K562 (cell line): ENCODE measurements at regions not wholly inside any gene's neighbourhood (a gene's known extent, or its start where the extent isn't known, plus 50 kb on each side); places are given as distances from the start of the nearest gene placed in this dataset.

Experiments
- ATAC-seq: fragments of 200-7000 bp; cut with Tn5 transposase; 3 replicates; pipeline ENCODE4 v1.9.1; 2020; ENCODE audit warnings: moderate library complexity
- BruUV-seq: library from RNA; stranded (reverse); fragments of 400-500 nt; replicated peaks from 2 replicates; lab custom pipeline; 2021; lab: Mats Ljungman, UMichigan
- CTCF ChIA-PET: fragments of 300-600 bp; formaldehyde crosslinking; extraction: SDS; loops from one replicate; lab custom pipeline; 2021; ENCODE audit warnings: low intra/inter-chr PET ratio; lab: Yijun Ruan, JAX
- POLR2A ChIA-PET: fragments of 300-600, 350-650 bp; sonication (Branson Sonifier 250); formaldehyde crosslinking; extraction: SDS; loops from one replicate; lab custom pipeline; 2021; ENCODE audit warnings: antibody characterized with exemption, inconsistent platforms; lab: Yijun Ruan, JAX
- DNase-seq, 4 experiments: peaks; one replicate each; pipeline versions ENCODE4 v3.0.0 to v3.0.0-alpha.2; 2011 to 2018; ENCODE audit warnings: low spot score in 3 of 4, mixed read lengths in 3 of 4; ENCODE audit errors: extremely low read depth in 1 of 4
- FAIRE-seq: peaks from 2 replicates; lab custom pipeline; 2011; peaks lifted over from hg19 to GRCh38; lab: Jason Lieb, UNC
- H2AFZ ChIP-seq: 2 replicates; pipeline ENCODE4 v1.6.0; 2011; ENCODE audit warnings: low read depth, low read length, control low read depth, inconsistent platforms
- H3K27ac ChIP-seq: fragments of 200-600 bp; 3 replicates; pipeline ENCODE4 v1.8.0; 2011; ENCODE audit warnings: low read depth, mild to moderate bottlenecking, control low read depth, inconsistent platforms, low read length, moderate library complexity, mixed read lengths; ENCODE audit errors: extremely low read depth
- H3K27me3 ChIP-seq, 2 experiments: fragments of 300-600 bp in 1 of 2; 2 replicates in 1 of 2; 3 replicates in 1 of 2; pipeline versions ENCODE4 v1.6.0 to v1.8.0; 2011; ENCODE audit warnings: inconsistent platforms in 2 of 2, low read length in 2 of 2, mild to moderate bottlenecking in 1 of 2, mixed read lengths in 1 of 2, moderate library complexity in 1 of 2; ENCODE audit not compliant: control insufficient read depth in 2 of 2, insufficient read depth in 2 of 2
- H3K36me3 ChIP-seq: fragments of 300-600 bp; 3 replicates; pipeline ENCODE4 v1.8.0; 2011; ENCODE audit warnings: mild to moderate bottlenecking, low read length, inconsistent platforms; ENCODE audit not compliant: control insufficient read depth, insufficient read depth
- H3K4me1 ChIP-seq, 2 experiments: fragments of 200-600 bp in 1 of 2; replicated peaks in 1 of 2; 2 replicates in 1 of 2; 3 replicates in 1 of 2; pipeline versions ENCODE4 v1.5.1 to v1.8.0; 2011; ENCODE audit warnings: inconsistent platforms in 2 of 2, low read length in 2 of 2, mild to moderate bottlenecking in 1 of 2, mixed read lengths in 1 of 2, moderate library complexity in 1 of 2; ENCODE audit not compliant: control insufficient read depth in 2 of 2, insufficient read depth in 2 of 2
- H3K4me2 ChIP-seq: 2 replicates; pipeline ENCODE4 v1.6.1; 2011; ENCODE audit warnings: low read length, control low read depth, inconsistent platforms, mixed read lengths; ENCODE audit not compliant: insufficient read depth
- H3K4me3 ChIP-seq: fragments of 200-600 bp; sonication (generic), shearing (Covaris generic); 2 replicates; pipeline ENCODE4 v1.5.1; 2016; ENCODE audit warnings: control low read depth, inconsistent platforms
- H3K79me2 ChIP-seq: fragments of 200-600 bp; 3 replicates; pipeline ENCODE4 v1.8.0; 2011; ENCODE audit warnings: low read length, inconsistent platforms; ENCODE audit not compliant: control insufficient read depth, insufficient read depth
- H3K9ac ChIP-seq, 2 experiments: 2 replicates each; pipeline versions ENCODE4 v1.6.0 to v1.6.1; 2011; ENCODE audit warnings: low read depth in 2 of 2, low read length in 2 of 2, control low read depth in 1 of 2, inconsistent platforms in 1 of 2, mild to moderate bottlenecking in 1 of 2, mixed read lengths in 1 of 2; ENCODE audit not compliant: insufficient read depth in 1 of 2
- H3K9me1 ChIP-seq: one replicate; pipeline ENCODE4 v1.6.0; 2011; ENCODE audit warnings: inconsistent platforms, mild to moderate bottlenecking, low read length, moderate library complexity; ENCODE audit not compliant: control insufficient read depth, insufficient read depth
- H3K9me3 ChIP-seq: replicated peaks from 2 replicates; pipeline ENCODE4 v1.5.1; 2011; ENCODE audit warnings: low read depth, low read length, inconsistent platforms; ENCODE audit not compliant: control insufficient read depth, insufficient read depth
- H4K20me1 ChIP-seq: replicated peaks from 2 replicates; pipeline ENCODE4 v1.6.1; 2011; ENCODE audit warnings: low read length, inconsistent platforms, mixed read lengths; ENCODE audit not compliant: control insufficient read depth, insufficient read depth
- DPF2 ChIP-seq: fragments of 450-650 bp; IDR thresholded peaks from 2 replicates; pipeline ENCODE4 v1.6.1; 2016
- TCF7L2 ChIP-seq: fragments of 150-350 bp; IDR thresholded peaks from 2 replicates; pipeline ENCODE4 v1.6.1; 2016; ENCODE audit warnings: low read depth, mild to moderate bottlenecking, low read length, moderate library complexity
- ZNF316 ChIP-seq: fragments of 450-650 bp; IDR thresholded peaks from 2 replicates; pipeline ENCODE4 v1.6.1; 2016
- ZNF780A ChIP-seq: fragments of 250-450 bp; sonication (Bioruptor Pico); IDR thresholded peaks from 2 replicates; pipeline ENCODE4 v1.5.0; 2021; ENCODE audit warnings: mild to moderate bottlenecking
- WGBS: fragments of 100-300 bp; shearing (Covaris generic); methylation state at CpG from one replicate; pipeline ENCODE4 v1.1.6; 2016; ENCODE audit warnings: low coverage, mixed read lengths; ENCODE audit not compliant: insufficient coverage; ENCODE audit errors: missing lambda C conversion rate; 5-methylcytosine and 5-hydroxymethylcytosine counted together
- in situ Hi-C: fragments of 300-500 bp; cut with MboI; formaldehyde crosslinking; loops from 4 replicates; pipeline ENCODE4 v1.15.0; 2018; ENCODE audit warnings: inconsistent platforms, mixed read lengths
- intact Hi-C: fragments of 100-400 bp; cut with micrococcal nuclease; formaldehyde crosslinking; loops from 2 replicates; pipeline ENCODE4 v1.14.2; 2022
- TF ChIP-seq, protein P1 (sequence below): IDR thresholded peaks from 2 replicates; pipeline ENCODE4 v1.6.1; 2014; ENCODE audit warnings: antibody characterized with exemption
- TF ChIP-seq, protein P2 (sequence below): fragments of 250-450 bp; sonication (Bioruptor Pico); IDR thresholded peaks from 2 replicates; pipeline ENCODE4 v1.4.0; 2020; ENCODE audit warnings: mild to moderate bottlenecking, moderate library complexity
- TF ChIP-seq, protein P3 (sequence below): conservative IDR thresholded peaks from 2 replicates; pipeline ENCODE4 v1.6.1; 2011; ENCODE audit warnings: low read depth, mild to moderate bottlenecking, low read length; ENCODE audit not compliant: control insufficient read depth

DNA sequence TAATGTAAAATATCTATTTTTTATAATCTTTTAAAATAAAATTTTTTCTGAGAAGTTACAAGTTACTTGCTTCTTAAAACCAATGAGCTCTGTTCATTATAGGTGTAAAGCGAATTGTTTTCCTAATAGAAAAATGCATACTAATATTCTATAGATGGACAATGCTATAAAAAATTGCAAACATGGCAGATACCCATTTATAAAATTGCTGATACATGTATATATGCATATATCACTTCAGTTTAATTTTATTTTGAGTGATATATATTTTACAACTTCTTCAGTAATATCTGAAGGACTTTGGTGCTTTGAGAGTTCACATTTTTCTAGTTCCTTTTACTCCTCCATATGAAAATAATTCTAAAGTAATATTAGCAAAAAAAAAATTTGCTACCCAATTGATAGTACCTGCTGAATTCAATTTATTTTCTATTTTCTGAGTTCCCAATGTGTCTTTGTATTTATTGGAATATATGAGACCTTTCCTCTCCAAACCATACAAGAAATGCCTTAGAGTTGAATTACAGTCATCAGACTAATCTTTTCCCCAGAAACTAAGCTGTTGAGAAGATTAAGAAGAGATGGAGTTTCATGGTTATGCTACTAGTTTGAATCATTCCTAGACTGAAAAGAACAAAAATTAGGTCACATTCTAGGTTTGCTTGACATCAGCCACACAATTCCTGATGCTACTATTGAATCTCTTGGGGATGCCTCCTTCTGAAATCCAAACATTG, 1937.5 kb upstream of the SEL1L start:
- intact Hi-C loops: no loop called here
- FAIRE-seq: no peak
- H3K9me3 ChIP-seq: no peaks in the 10 kb centered on the region
- in situ Hi-C loops: no loop called here
- no peaks in the 10 kb centered on the region for H3K79me2 ChIP-seq
- WGBS: 0% methylated on average over 1 of the region's 1 CpG
- no TSS peak for BruUV-seq
- no peak for ATAC-seq
- H3K27ac ChIP-seq: no peak overlapping the region
- H3K36me3 ChIP-seq: no peaks in the 10 kb centered on the region
- no peaks in the 10 kb centered on the region for H3K4me1 ChIP-seq
- no peak overlapping the region for H3K4me3 ChIP-seq
- no peaks in the 10 kb centered on the region for H4K20me1 ChIP-seq
- H2AFZ ChIP-seq: no peak overlapping the region
- no peak for TF ChIP-seq TCF7L2
- TF ChIP-seq ZNF316: peak; percentile 21; the same call in 1 of the 2 replicates
- no peak for DNase-seq
- no peak overlapping the region for H3K9ac ChIP-seq
- H3K9me1 ChIP-seq: no peaks in the 10 kb centered on the region
- CTCF ChIA-PET: no interaction called here
- no peaks in the 10 kb centered on the region for H3K27me3 ChIP-seq
- POLR2A ChIA-PET: no interaction called here
- no peak overlapping the region for H3K4me2 ChIP-seq

DNA sequence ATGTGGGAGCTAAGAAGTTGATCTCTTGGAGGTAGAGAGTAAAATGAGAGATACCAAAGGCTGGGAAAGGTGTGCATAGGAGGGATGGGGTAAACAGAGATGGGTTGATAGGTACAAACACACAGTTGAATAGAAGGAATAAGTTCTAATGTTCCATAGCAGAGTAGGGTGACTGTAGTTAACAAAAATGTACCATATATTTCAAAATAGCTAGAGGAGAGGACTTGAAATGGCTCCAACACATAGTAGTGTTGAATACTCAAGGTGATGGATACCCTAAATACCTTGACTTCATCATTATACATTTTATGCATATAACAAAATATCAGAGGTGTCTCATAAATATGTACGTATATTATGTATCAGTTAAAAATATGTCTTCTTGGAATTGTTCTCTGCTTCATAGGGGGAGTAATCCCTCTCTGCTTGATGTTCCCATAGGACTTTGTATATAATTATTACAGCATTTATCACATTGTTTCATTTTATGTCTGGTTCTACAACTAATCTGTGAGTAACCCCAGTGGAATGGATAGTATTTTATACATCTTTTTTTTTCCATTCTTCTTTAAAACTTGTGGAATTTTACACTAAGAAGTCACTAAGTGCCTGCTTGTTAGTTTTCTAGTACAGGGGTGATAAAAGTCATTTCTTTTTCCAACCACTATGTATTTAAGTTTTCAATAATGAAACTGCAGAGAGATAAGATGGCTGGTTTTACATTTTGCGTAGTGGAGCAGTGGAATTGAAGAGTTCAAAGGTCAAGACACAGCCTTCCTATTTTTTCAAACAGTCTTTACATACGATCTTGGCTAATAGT, 1940.0 kb upstream of the SEL1L start:
- FAIRE-seq (no peak), ATAC-seq (no peak), DNase-seq (no peak)
- no peaks in the 10 kb centered on the region for H4K20me1 ChIP-seq
- POLR2A ChIA-PET: no interaction called here
- WGBS: 0% methylated on average over 3 of the region's 3 CpGs
- intact Hi-C loops (no loop called here), in situ Hi-C loops (no loop called here)
- no peak overlapping the region for H3K4me2 ChIP-seq
- H3K4me3 ChIP-seq: no peak overlapping the region
- H2AFZ ChIP-seq: no peak overlapping the region
- H3K4me1 ChIP-seq: no peaks in the 10 kb centered on the region
- no peaks in the 10 kb centered on the region for H3K79me2 ChIP-seq
- no TSS peak for BruUV-seq
- no peak for TF ChIP-seq ZNF780A (CRISPR knock-in tag)
- TF ChIP-seq, protein P1, sequence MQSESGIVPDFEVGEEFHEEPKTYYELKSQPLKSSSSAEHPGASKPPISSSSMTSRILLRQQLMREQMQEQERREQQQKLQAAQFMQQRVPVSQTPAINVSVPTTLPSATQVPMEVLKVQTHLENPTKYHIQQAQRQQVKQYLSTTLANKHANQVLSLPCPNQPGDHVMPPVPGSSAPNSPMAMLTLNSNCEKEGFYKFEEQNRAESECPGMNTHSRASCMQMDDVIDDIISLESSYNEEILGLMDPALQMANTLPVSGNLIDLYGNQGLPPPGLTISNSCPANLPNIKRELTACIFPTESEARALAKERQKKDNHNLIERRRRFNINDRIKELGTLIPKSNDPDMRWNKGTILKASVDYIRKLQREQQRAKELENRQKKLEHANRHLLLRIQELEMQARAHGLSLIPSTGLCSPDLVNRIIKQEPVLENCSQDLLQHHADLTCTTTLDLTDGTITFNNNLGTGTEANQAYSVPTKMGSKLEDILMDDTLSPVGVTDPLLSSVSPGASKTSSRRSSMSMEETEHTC: no peak
- TF ChIP-seq DPF2: no peak
- TF ChIP-seq, protein P2, sequence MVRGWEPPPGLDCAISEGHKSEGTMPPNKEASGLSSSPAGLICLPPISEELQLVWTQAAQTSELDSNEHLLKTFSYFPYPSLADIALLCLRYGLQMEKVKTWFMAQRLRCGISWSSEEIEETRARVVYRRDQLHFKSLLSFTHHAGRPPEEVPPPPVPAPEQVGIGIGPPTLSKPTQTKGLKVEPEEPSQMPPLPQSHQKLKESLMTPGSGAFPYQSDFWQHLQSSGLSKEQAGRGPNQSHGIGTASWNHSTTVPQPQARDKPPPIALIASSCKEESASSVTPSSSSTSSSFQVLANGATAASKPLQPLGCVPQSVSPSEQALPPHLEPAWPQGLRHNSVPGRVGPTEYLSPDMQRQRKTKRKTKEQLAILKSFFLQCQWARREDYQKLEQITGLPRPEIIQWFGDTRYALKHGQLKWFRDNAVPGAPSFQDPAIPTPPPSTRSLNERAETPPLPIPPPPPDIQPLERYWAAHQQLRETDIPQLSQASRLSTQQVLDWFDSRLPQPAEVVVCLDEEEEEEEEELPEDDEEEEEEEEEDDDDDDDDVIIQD: no peak
- TF ChIP-seq, protein P3, sequence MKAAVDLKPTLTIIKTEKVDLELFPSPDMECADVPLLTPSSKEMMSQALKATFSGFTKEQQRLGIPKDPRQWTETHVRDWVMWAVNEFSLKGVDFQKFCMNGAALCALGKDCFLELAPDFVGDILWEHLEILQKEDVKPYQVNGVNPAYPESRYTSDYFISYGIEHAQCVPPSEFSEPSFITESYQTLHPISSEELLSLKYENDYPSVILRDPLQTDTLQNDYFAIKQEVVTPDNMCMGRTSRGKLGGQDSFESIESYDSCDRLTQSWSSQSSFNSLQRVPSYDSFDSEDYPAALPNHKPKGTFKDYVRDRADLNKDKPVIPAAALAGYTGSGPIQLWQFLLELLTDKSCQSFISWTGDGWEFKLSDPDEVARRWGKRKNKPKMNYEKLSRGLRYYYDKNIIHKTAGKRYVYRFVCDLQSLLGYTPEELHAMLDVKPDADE: no peak
- no peaks in the 10 kb centered on the region for H3K36me3 ChIP-seq
- CTCF ChIA-PET: no interaction called here
- no peaks in the 10 kb centered on the region for H3K27me3 ChIP-seq
- no peak overlapping the region for H3K9ac ChIP-seq
- no peak overlapping the region for H3K27ac ChIP-seq
- no peaks in the 10 kb centered on the region for H3K9me1 ChIP-seq
- H3K9me3 ChIP-seq: no peaks in the 10 kb centered on the region
